H9 (cell line): ENCODE measurements at regions not wholly inside any gene's neighbourhood (a gene's known extent, or its start where the extent isn't known, plus 50 kb on each side); places are given as distances from the start of the nearest gene placed in this dataset.

Experiments
- DNase-seq: peaks from one replicate; pipeline ENCODE4 v3.0.0-alpha.2; 2017
- H2AFZ ChIP-seq: one replicate; pipeline ENCODE4 v1.6.1; 2013; ENCODE audit warnings: mild to moderate bottlenecking, low read length, control low read depth, moderate library complexity
- H2AK5ac ChIP-seq: 2 replicates; pipeline ENCODE4 v1.6.1; 2013; ENCODE audit warnings: low read length, control low read depth, mixed read lengths; ENCODE audit not compliant: insufficient read length
- H2BK120ac ChIP-seq: one replicate; pipeline ENCODE4 v1.6.1; 2013; ENCODE audit warnings: low read depth, mild to moderate bottlenecking, low read length, control low read depth, inconsistent platforms; ENCODE audit not compliant: poor library complexity, severe bottlenecking
- H2BK12ac ChIP-seq: 2 replicates; pipeline ENCODE4 v1.6.1; 2013; ENCODE audit warnings: low read length, control low read depth, mixed read lengths, low read depth; ENCODE audit not compliant: insufficient read length
- H2BK15ac ChIP-seq: 2 replicates; pipeline ENCODE4 v1.6.1; 2013; ENCODE audit warnings: low read depth, low read length, control low read depth
- H2BK20ac ChIP-seq: one replicate; pipeline ENCODE4 v1.6.1; 2013; ENCODE audit warnings: low read depth, mild to moderate bottlenecking, low read length, control low read depth, inconsistent platforms; ENCODE audit not compliant: poor library complexity, severe bottlenecking
- H2BK5ac ChIP-seq: 2 replicates; pipeline ENCODE4 v1.6.1; 2013; ENCODE audit warnings: low read length, control low read depth, mixed read lengths; ENCODE audit not compliant: insufficient read length
- H3K14ac ChIP-seq: 2 replicates; pipeline ENCODE4 v1.6.1; 2013; ENCODE audit warnings: low read length, control low read depth; ENCODE audit not compliant: insufficient read depth
- H3K18ac ChIP-seq: 2 replicates; pipeline ENCODE4 v1.6.1; 2013; ENCODE audit warnings: low read depth, mild to moderate bottlenecking, mixed read lengths, low read length, control low read depth; ENCODE audit not compliant: insufficient read length
- H3K23ac ChIP-seq: 2 replicates; pipeline ENCODE4 v1.6.1; 2013; ENCODE audit warnings: low read length, control low read depth, mixed read lengths, low read depth; ENCODE audit not compliant: insufficient read length
- H3K23me2 ChIP-seq: 2 replicates; pipeline ENCODE4 v1.6.1; 2013; ENCODE audit warnings: low read depth, mild to moderate bottlenecking, mixed read lengths, low read length, control low read depth; ENCODE audit not compliant: insufficient read length, poor library complexity, severe bottlenecking
- H3K27ac ChIP-seq: 2 replicates; pipeline ENCODE4 v1.5.1; 2013; ENCODE audit warnings: low read length, control low read depth, mixed read lengths, low read depth; ENCODE audit not compliant: insufficient read length
- H3K27me3 ChIP-seq: 2 replicates; pipeline ENCODE4 v1.6.1; 2013; ENCODE audit warnings: low read length, control low read depth, inconsistent platforms; ENCODE audit not compliant: insufficient read depth
- H3K4ac ChIP-seq: 2 replicates; pipeline ENCODE4 v1.6.1; 2013; ENCODE audit warnings: low read depth, mild to moderate bottlenecking, control low read depth, inconsistent platforms, low read length, moderate library complexity
- H3K4me1 ChIP-seq: 2 replicates; pipeline ENCODE4 v1.6.1; 2013; ENCODE audit warnings: low read length, control low read depth, inconsistent platforms; ENCODE audit not compliant: insufficient read depth
- H3K4me2 ChIP-seq: 2 replicates; pipeline ENCODE4 v1.6.1; 2013; ENCODE audit warnings: low read length, control low read depth, mixed read lengths; ENCODE audit not compliant: insufficient read length, insufficient read depth
- H3K56ac ChIP-seq: 2 replicates; pipeline ENCODE4 v1.6.1; 2013; ENCODE audit warnings: low read depth, mild to moderate bottlenecking, mixed read lengths, low read length, control low read depth; ENCODE audit not compliant: insufficient read length
- H3K79me1 ChIP-seq: 2 replicates; pipeline ENCODE4 v1.6.1; 2013; ENCODE audit warnings: low read depth, mild to moderate bottlenecking, moderate library complexity, low read length, control low read depth, inconsistent platforms; ENCODE audit not compliant: insufficient read depth, poor library complexity, severe bottlenecking
- H3K79me2 ChIP-seq: 2 replicates; pipeline ENCODE4 v1.6.1; 2013; ENCODE audit warnings: low read length, control low read depth, inconsistent platforms; ENCODE audit not compliant: insufficient read depth
- H3K9ac ChIP-seq: 2 replicates; pipeline ENCODE4 v1.6.1; 2013; ENCODE audit warnings: low read length, control low read depth, mixed read lengths; ENCODE audit not compliant: insufficient read length; ENCODE audit errors: extremely low read depth
- H3K9me3 ChIP-seq: one replicate; pipeline ENCODE4 v1.6.1; 2013; ENCODE audit warnings: low read depth, low read length, inconsistent platforms; ENCODE audit not compliant: control insufficient read depth
- H3T11ph ChIP-seq: one replicate; pipeline ENCODE4 v1.6.1; 2013; ENCODE audit warnings: mild to moderate bottlenecking, low read length, control low read depth, inconsistent platforms
- H4K20me1 ChIP-seq: one replicate; pipeline ENCODE4 v1.6.1; 2013; ENCODE audit not compliant: control insufficient read depth, insufficient read length, insufficient read depth
- H4K5ac ChIP-seq: 2 replicates; pipeline ENCODE4 v1.6.1; 2013; ENCODE audit warnings: low read depth, mild to moderate bottlenecking, mixed read lengths, low read length, control low read depth; ENCODE audit not compliant: insufficient read length
- H4K8ac ChIP-seq: replicated peaks from 2 replicates; pipeline ENCODE4 v1.6.1; 2013; ENCODE audit warnings: low read length, control low read depth, mixed read lengths, low read depth; ENCODE audit not compliant: insufficient read length
- H4K91ac ChIP-seq: 2 replicates; pipeline ENCODE4 v1.6.1; 2013; ENCODE audit warnings: low read depth, mild to moderate bottlenecking, moderate library complexity, mixed read lengths, low read length, control low read depth; ENCODE audit not compliant: insufficient read length
- H3K27ac Mint-ChIP-seq, 3 experiments: 2 replicates in 2 of 3; 3 replicates in 1 of 3; pipeline ENCODE4 v1.8.0; 2020 to 2021; ENCODE audit warnings: mixed read lengths in 3 of 3, mild to moderate bottlenecking in 1 of 3, moderate library complexity in 1 of 3
- H3K27me3 Mint-ChIP-seq: 2 replicates; pipeline ENCODE4 v1.8.0; 2021; ENCODE audit warnings: low read depth, mild to moderate bottlenecking, moderate library complexity, mixed read lengths
- H3K36me3 Mint-ChIP-seq, 3 experiments: 2 replicates in 2 of 3; 3 replicates in 1 of 3; pipeline ENCODE4 v1.8.0; 2020 to 2021; ENCODE audit warnings: low read depth in 3 of 3, mixed read lengths in 3 of 3; ENCODE audit not compliant: insufficient read depth in 1 of 3
- H3K4me1 Mint-ChIP-seq, 2 experiments: 2 replicates each; pipeline ENCODE4 v1.8.0; 2020; ENCODE audit warnings: mixed read lengths in 2 of 2
- H3K4me3 Mint-ChIP-seq, 2 experiments: 2 replicates in 1 of 2; 3 replicates in 1 of 2; pipeline ENCODE4 v1.8.0; 2020 to 2021; ENCODE audit warnings: mild to moderate bottlenecking in 2 of 2, mixed read lengths in 2 of 2, moderate library complexity in 1 of 2
- H3K9me3 Mint-ChIP-seq, 2 experiments: 2 replicates in 1 of 2; 3 replicates in 1 of 2; pipeline ENCODE4 v1.8.0; 2020; ENCODE audit warnings: mild to moderate bottlenecking in 2 of 2, mixed read lengths in 2 of 2, moderate library complexity in 1 of 2
- CTCF ChIP-seq: fragments of 200-600 bp; sonication (generic); conservative IDR thresholded peaks from 3 replicates; pipeline ENCODE4 v1.8.0; 2021; ENCODE audit warnings: antibody characterized with exemption, mild to moderate bottlenecking

DNA sequence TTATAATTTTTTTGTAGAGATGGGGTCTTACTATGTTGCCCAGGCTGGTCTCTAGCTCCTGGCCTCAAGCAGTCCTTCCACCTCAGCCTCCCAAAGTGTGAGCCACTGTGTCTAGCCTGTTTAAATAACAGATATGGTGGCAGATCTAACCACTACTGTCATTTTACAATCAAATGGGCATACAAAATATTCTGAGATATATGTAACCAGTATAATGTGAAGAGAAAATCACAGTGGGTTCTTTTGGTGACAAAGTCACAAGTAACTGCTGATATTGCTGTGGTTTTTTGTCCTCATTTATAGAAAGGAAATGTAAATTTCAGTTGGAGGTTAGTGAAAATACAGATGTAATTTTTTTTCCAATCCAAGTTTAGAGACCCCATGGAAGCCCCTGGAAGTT is 58.6 kb upstream of the ARHGEF3 start:
- Histone ChIP-seq H3K4me1 (no peaks in the 10 kb centered on the region), H2BK12ac (no peak overlapping the region), H3K18ac (no peak overlapping the region), H3K79me1 (no peaks in the 10 kb centered on the region), H3K9me3 (no peaks in the 10 kb centered on the region), H2BK20ac (no peak overlapping the region), H2BK120ac (no peak overlapping the region), H3K9ac (no peak overlapping the region), H3K23me2 (no peaks in the 10 kb centered on the region), H3K27ac (no peak overlapping the region), H3K4ac (no peak overlapping the region), H3K56ac (no peak overlapping the region), H2AK5ac (no peak overlapping the region), H4K5ac (no peak overlapping the region), H3K79me2 (no peaks in the 10 kb centered on the region), H3T11ph (no peak overlapping the region), H3K27me3 (no peaks in the 10 kb centered on the region), H3K4me2 (no peak overlapping the region), H4K91ac (no peak overlapping the region), H4K8ac (no peak overlapping the region), H2BK5ac (no peak overlapping the region), H2BK15ac (no peak overlapping the region), H3K14ac (no peak overlapping the region), H4K20me1 (no peaks in the 10 kb centered on the region), H3K23ac (no peak overlapping the region), H2AFZ (no peak overlapping the region)
- H3K4me3 Mint-ChIP-seq = no peak overlapping the region
- no peak overlapping the region for H3K27ac Mint-ChIP-seq
- no peaks in the 10 kb centered on the region for H3K9me3 Mint-ChIP-seq
- no peaks in the 10 kb centered on the region for H3K27me3 Mint-ChIP-seq
- H3K4me1 Mint-ChIP-seq = peaks cover 17 to 20% of the 10 kb centered on the region in 2 experiments
- DNase-seq = no peak
- no peak for TF ChIP-seq CTCF
- H3K36me3 Mint-ChIP-seq = no peaks in the 10 kb centered on the region
